HEK293 (cell line): ENCODE measurements at regions not wholly inside any gene's neighbourhood (a gene's known extent, or its start where the extent isn't known, plus 50 kb on each side); places are given as distances from the start of the nearest gene placed in this dataset.

Source experiments
- BCL6B ChIP-seq: fragments of 450-650 bp; formaldehyde crosslinking; IDR thresholded peaks from 2 replicates; pipeline ENCODE4 v1.5.1; 2017; ENCODE audit warnings: missing biosample characterization, missing genetic modification characterization
- GLI2 ChIP-seq: fragments of 450-650 bp; formaldehyde crosslinking; IDR thresholded peaks from 2 replicates; pipeline ENCODE4; 2017; ENCODE audit warnings: missing biosample characterization, missing genetic modification characterization, low read depth, borderline replicate concordance
- HIC1 ChIP-seq: fragments of 450-650 bp; formaldehyde crosslinking; IDR thresholded peaks from 2 replicates; pipeline ENCODE4 v1.5.1; 2016; ENCODE audit warnings: missing biosample characterization, missing genetic modification characterization
- OVOL3 ChIP-seq: fragments of 450-650 bp; formaldehyde crosslinking; IDR thresholded peaks from 2 replicates; pipeline ENCODE4 v1.5.1; 2016; ENCODE audit warnings: missing biosample characterization, missing genetic modification characterization
- PATZ1 ChIP-seq: fragments of 450-650 bp; formaldehyde crosslinking; IDR thresholded peaks from 2 replicates; pipeline ENCODE4 v1.5.1; 2016; ENCODE audit warnings: missing biosample characterization, missing genetic modification characterization
- PRDM4 ChIP-seq: fragments of 450-650 bp; formaldehyde crosslinking; IDR thresholded peaks from 2 replicates; pipeline ENCODE4 v1.5.1; 2017; ENCODE audit warnings: missing biosample characterization, missing genetic modification characterization
- PRDM6 ChIP-seq: fragments of 450-650 bp; formaldehyde crosslinking; IDR thresholded peaks from 2 replicates; pipeline ENCODE4 v1.5.1; 2017; ENCODE audit warnings: missing biosample characterization, missing genetic modification characterization
- SP7 ChIP-seq: fragments of 450-650 bp; formaldehyde crosslinking; IDR thresholded peaks from 2 replicates; pipeline ENCODE4 v1.5.1; 2016; ENCODE audit warnings: missing biosample characterization, missing genetic modification characterization
- TCF7L2 ChIP-seq: IDR thresholded peaks from 2 replicates; pipeline ENCODE4 v1.6.1; 2011; ENCODE audit warnings: low read depth, mild to moderate bottlenecking, inconsistent platforms, low read length, moderate library complexity, borderline replicate concordance
- WT1 ChIP-seq: fragments of 450-650 bp; formaldehyde crosslinking; IDR thresholded peaks from 2 replicates; pipeline ENCODE4 v1.5.1; 2016; ENCODE audit warnings: missing biosample characterization, missing genetic modification characterization
- ZBTB17 ChIP-seq: fragments of 450-650 bp; formaldehyde crosslinking; IDR thresholded peaks from 2 replicates; pipeline ENCODE4 v1.5.1; 2016; ENCODE audit warnings: missing biosample characterization, missing genetic modification characterization
- ZBTB21 ChIP-seq: fragments of 450-650 bp; formaldehyde crosslinking; IDR thresholded peaks from 2 replicates; pipeline ENCODE4 v1.5.1; 2017; ENCODE audit warnings: missing biosample characterization, missing genetic modification characterization
- ZNF10 ChIP-seq: fragments of 450-650 bp; formaldehyde crosslinking; IDR thresholded peaks from 2 replicates; pipeline ENCODE4 v1.5.1; 2017; ENCODE audit warnings: missing biosample characterization, missing genetic modification characterization
- ZNF121 ChIP-seq: fragments of 450-650 bp; formaldehyde crosslinking; IDR thresholded peaks from 2 replicates; pipeline ENCODE4 v1.5.1; 2016; ENCODE audit warnings: missing biosample characterization, missing genetic modification characterization
- ZNF133 ChIP-seq: fragments of 450-650 bp; formaldehyde crosslinking; IDR thresholded peaks from 2 replicates; pipeline ENCODE4 v1.5.1; 2016; ENCODE audit warnings: missing biosample characterization, missing genetic modification characterization
- ZNF138 ChIP-seq: fragments of 450-650 bp; formaldehyde crosslinking; IDR thresholded peaks from 2 replicates; pipeline ENCODE4 v1.5.1; 2016; ENCODE audit warnings: missing biosample characterization, missing genetic modification characterization, borderline replicate concordance
- ZNF155 ChIP-seq: fragments of 450-650 bp; formaldehyde crosslinking; IDR thresholded peaks from 2 replicates; pipeline ENCODE4 v1.5.1; 2016; ENCODE audit warnings: missing biosample characterization, missing genetic modification characterization
- ZNF18 ChIP-seq: fragments of 450-650 bp; formaldehyde crosslinking; IDR thresholded peaks from 2 replicates; pipeline ENCODE4 v1.5.1; 2016; ENCODE audit warnings: missing biosample characterization, missing genetic modification characterization
- ZNF423 ChIP-seq: fragments of 450-650 bp; formaldehyde crosslinking; IDR thresholded peaks from 2 replicates; pipeline ENCODE4 v1.5.1; 2016; ENCODE audit warnings: missing biosample characterization, missing genetic modification characterization
- ZNF580 ChIP-seq: fragments of 450-650 bp; formaldehyde crosslinking; IDR thresholded peaks from 2 replicates; pipeline ENCODE4 v1.5.1; 2016; ENCODE audit warnings: missing biosample characterization, missing genetic modification characterization
- ZNF626 ChIP-seq: fragments of 450-650 bp; sonication (Bioruptor Pico); formaldehyde crosslinking; IDR thresholded peaks from 2 replicates; pipeline ENCODE4 v1.5.1; 2018; ENCODE audit warnings: missing biosample characterization, missing genetic modification characterization, inconsistent platforms
- ZNF658 ChIP-seq: fragments of 450-650 bp; formaldehyde crosslinking; IDR thresholded peaks from 2 replicates; pipeline ENCODE4; 2016; ENCODE audit warnings: missing biosample characterization, missing genetic modification characterization
- ZNF692 ChIP-seq: fragments of 450-650 bp; formaldehyde crosslinking; IDR thresholded peaks from 2 replicates; pipeline ENCODE4 v1.5.1; 2016; ENCODE audit warnings: missing biosample characterization, missing genetic modification characterization
- ZNF707 ChIP-seq: fragments of 450-650 bp; formaldehyde crosslinking; IDR thresholded peaks from 2 replicates; pipeline ENCODE4 v1.5.1; 2016; ENCODE audit warnings: missing biosample characterization, missing genetic modification characterization
- ZNF777 ChIP-seq: fragments of 450-650 bp; formaldehyde crosslinking; IDR thresholded peaks from 2 replicates; pipeline ENCODE4 v1.5.1; 2017; ENCODE audit warnings: missing biosample characterization, missing genetic modification characterization, borderline replicate concordance
- ZSCAN30 ChIP-seq: fragments of 450-650 bp; IDR thresholded peaks from 2 replicates; pipeline ENCODE4 v1.5.1; 2018; ENCODE audit warnings: missing biosample characterization, mild to moderate bottlenecking, missing genetic modification characterization, moderate library complexity

- TF ChIP-seq PRDM6 (tag by site-specific recombination) = peak; percentile 90
- peak; percentile 82 for TF ChIP-seq SP7 (tag by site-specific recombination)
- peak; percentile 67 for TF ChIP-seq WT1 (tag by site-specific recombination)
- peak; percentile 95 for TF ChIP-seq ZNF18 (tag by site-specific recombination)
- peak; percentile 95 for TF ChIP-seq OVOL3 (tag by site-specific recombination)
- TF ChIP-seq ZNF692 (tag by site-specific recombination) = peak; percentile 75
- peak; percentile 99 for TF ChIP-seq ZNF580 (tag by site-specific recombination)
- peak; percentile 38; the same call in 1 of the 2 replicates for TF ChIP-seq ZNF133 (tag by site-specific recombination)
- TF ChIP-seq ZNF423 (tag by site-specific recombination) = peak; percentile 67
- TF ChIP-seq HIC1 (tag by site-specific recombination) = no peak
- no peak for TF ChIP-seq ZNF155 (tag by site-specific recombination)
- TF ChIP-seq TCF7L2 = peak; percentile 96
- peak; percentile 14; the same call in 1 of the 2 replicates for TF ChIP-seq ZBTB21 (tag by site-specific recombination)
- TF ChIP-seq BCL6B (tag by site-specific recombination) = 0 out of 2 replicates have a peak, but pooled peaks have one; percentile 18
- TF ChIP-seq ZNF658 (tag by site-specific recombination) = no peak
- TF ChIP-seq ZNF121 (tag by site-specific recombination) = peak; percentile 67; the same call in 1 of the 2 replicates
- 0 out of 2 replicates have a peak, but pooled peaks have one; percentile 16 for TF ChIP-seq PATZ1 (tag by site-specific recombination)
- peak; percentile 35 for TF ChIP-seq ZBTB17 (tag by site-specific recombination)
- no peak for TF ChIP-seq ZNF777
- TF ChIP-seq ZSCAN30 (tag by site-specific recombination) = peak; percentile 98
- TF ChIP-seq GLI2 = peak; percentile 94
- TF ChIP-seq ZNF626 = peak; percentile 73; the same call in 1 of the 2 replicates
- no peak for TF ChIP-seq ZNF10 (tag by site-specific recombination)
- TF ChIP-seq PRDM4 (tag by site-specific recombination) = peak; percentile 94
- TF ChIP-seq ZNF707 (tag by site-specific recombination) = no peak
- TF ChIP-seq ZNF138 (tag by site-specific recombination) = no peak
Measured at GRCh38 chr10:35889971-35890675, 248.0 kb upstream of the FZD8 start (continued).
